Activated T-helper 2 cell treated with anti-CD3 and anti-CD28 coated beads, Interferon-gamma antibody, Interleukin-2, Interleukin-4, amounts not matched to agents 10 μg/mL and 5 μg/mL and 100 μg/mL, durations not matched to agents 14 hours and 24 hours and 36 hours (primary cell): ENCODE measurements at regions not wholly inside any gene's neighbourhood (a gene's known extent, or its start where the extent isn't known, plus 50 kb on each side); places are given as distances from the start of the nearest gene placed in this dataset.

ENCODE experiments used
- DNase-seq: peaks from one replicate; pipeline ENCODE4 v3.0.0; 2021; ENCODE audit warnings: low spot score
- H3K27ac Mint-ChIP-seq: one replicate; pipeline ENCODE4 v1.8.0; 2021; ENCODE audit warnings: mixed read lengths
- H3K27me3 Mint-ChIP-seq: one replicate; pipeline ENCODE4 v1.8.0; 2021; ENCODE audit warnings: low read depth, mixed read lengths
- H3K36me3 Mint-ChIP-seq: one replicate; pipeline ENCODE4 v1.8.0; 2021; ENCODE audit warnings: low read depth, mixed read lengths
- H3K4me1 Mint-ChIP-seq: one replicate; pipeline ENCODE4 v1.8.0; 2021; ENCODE audit warnings: low read depth, mixed read lengths
- H3K4me3 Mint-ChIP-seq: one replicate; pipeline ENCODE4 v1.8.0; 2021; ENCODE audit warnings: low read depth, mild to moderate bottlenecking, moderate library complexity, mixed read lengths
- H3K9me3 Mint-ChIP-seq: one replicate; pipeline ENCODE4 v1.8.0; 2021; ENCODE audit warnings: mixed read lengths
- intact Hi-C: fragments of 100-400 bp; cut with micrococcal nuclease; formaldehyde crosslinking; loops from one replicate; pipeline ENCODE4 v1.15.1; 2023

DNA sequence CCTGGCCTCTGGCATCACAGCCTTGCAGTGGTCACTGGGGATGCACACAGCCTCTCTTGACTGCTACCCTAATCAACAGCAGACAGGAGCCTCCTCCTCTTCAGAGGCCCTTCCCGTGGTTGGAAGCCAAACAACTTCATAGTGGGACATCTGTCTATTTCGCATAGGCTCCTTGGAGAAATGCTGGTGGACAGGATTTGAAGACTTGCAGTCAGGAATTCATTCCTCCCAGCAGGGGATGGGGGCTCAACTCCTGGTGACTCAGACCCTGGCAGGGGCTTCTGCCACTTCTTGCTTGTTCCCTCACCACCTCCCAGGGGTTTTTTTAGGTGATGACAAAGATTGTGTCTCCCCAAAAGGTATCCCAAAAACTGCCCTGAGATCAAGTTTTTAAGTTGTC lies 191.7 kb upstream of the CAMK1G start:
- intact Hi-C loops, result no loop called here
- Mint-ChIP-seq H3K27me3 (peaks cover 5% of the 10 kb centered on the region), H3K27ac (no peak overlapping the region), H3K36me3 (no peaks in the 10 kb centered on the region), H3K9me3 (no peaks in the 10 kb centered on the region), H3K4me1 (no peaks in the 10 kb centered on the region), H3K4me3 (no peak overlapping the region)
- DNase-seq, result no peak

DNA sequence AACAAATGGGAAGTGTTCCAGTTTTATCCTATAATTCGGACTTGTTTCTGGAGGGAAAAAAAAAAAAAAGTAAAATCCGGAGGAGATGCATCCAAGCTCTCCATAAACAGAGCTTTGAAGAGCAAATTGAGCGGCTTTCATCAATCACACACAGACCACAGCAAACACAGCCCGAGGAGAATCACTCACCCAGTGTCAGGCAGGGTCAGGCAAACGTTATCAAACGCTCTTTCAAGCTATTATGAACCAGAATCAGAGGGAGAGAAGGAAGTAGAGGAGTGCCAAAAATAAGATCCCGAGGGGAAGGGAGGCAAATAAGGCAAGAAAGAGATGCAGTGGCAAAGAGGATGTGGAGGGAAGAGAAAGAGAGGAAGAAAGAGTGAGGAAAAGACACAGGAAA lies 188.3 kb upstream of the CAMK1G start:
- peaks cover 7% of the 10 kb centered on the region for H3K27me3 Mint-ChIP-seq
- DNase-seq, result no peak
- no peak overlapping the region for H3K27ac Mint-ChIP-seq

DNA sequence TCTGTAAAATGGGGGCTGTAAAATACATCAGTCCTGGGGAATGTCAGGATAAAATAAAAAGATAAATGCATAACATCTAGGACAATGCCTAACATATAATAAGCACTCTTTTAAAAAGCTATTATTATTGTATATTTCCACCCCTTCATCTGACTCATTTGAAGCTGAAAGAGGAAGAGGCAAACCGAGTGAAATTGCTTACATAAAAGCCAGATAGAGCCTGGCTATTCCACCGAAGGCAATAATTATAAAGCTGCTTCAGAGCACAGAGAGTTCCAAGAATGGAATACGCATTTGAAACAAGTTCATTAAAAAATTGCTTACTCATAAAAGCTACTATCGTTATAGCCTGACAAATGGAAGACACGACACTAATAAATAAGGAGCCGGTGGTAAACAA lies 186.1 kb upstream of the CAMK1G start:
- no peaks in the 10 kb centered on the region for H3K9me3 Mint-ChIP-seq
- H3K36me3 Mint-ChIP-seq, result no peaks in the 10 kb centered on the region
- peaks cover 7% of the 10 kb centered on the region for H3K27me3 Mint-ChIP-seq
- no peaks in the 10 kb centered on the region for H3K4me1 Mint-ChIP-seq
- intact Hi-C loops, result no loop called here
- H3K4me3 Mint-ChIP-seq, result no peak overlapping the region
- H3K27ac Mint-ChIP-seq, result no peak overlapping the region
- no peak for DNase-seq

More for the DNA sequence above, 188.3 kb upstream of the CAMK1G start:
- H3K4me3 Mint-ChIP-seq, result no peak overlapping the region
- H3K9me3 Mint-ChIP-seq, result no peaks in the 10 kb centered on the region
- intact Hi-C loops, result no loop called here
- H3K36me3 Mint-ChIP-seq, result no peaks in the 10 kb centered on the region
- no peaks in the 10 kb centered on the region for H3K4me1 Mint-ChIP-seq

DNA sequence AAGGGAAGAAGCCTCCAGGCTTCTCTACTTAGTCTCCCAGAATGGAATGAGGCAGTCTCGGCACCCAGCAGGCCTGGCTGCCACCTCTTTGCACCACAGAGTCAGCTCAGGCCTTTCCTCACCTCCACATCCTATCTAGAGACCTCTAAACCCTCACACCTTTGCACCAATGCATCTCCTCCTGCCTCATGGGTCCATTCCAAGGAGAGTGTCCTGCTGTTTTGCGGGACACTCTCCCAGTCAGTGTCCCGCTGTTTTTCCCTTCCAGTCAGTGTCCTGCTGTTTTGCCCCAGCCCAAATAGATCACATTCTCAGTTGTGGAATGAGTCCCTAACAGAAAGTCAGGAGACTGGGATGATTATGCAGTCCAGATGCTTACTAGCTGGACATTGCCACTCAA lies 185.6 kb upstream of the CAMK1G start:
- DNase-seq, result no peak
- intact Hi-C loops, result no loop called here
- H3K27ac Mint-ChIP-seq, result no peak overlapping the region

DNA sequence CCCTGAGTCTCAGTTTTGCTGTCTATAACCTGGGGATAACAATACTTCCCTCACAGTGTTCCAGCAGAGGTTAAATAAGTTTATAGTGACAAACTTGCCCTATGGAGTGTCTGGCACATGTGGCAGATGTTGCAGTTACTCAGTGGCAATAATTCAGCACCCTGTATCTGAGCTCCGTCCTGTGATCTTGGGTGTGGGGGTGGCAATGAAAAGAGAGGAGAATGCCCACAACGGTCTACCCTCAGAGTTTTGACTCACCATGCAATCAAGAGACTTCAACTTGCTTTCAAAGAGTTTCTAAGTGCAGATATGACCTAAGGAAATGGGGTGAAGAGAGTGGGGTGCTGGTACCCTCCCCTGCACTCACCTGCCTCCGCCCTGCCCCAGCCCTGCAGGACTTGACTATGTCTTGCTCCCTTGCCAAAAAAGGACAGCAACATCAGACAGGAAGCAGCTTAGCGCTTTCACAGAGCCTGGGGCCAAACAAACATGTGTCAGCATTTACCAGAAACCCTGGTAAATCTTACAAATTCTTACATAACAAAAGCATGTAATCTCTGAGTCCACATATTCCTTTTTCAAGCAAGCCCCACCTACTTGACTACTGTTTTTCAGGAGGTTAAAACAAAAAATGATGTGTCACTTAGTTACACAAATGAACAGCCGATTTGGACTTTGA lies 185.1 kb upstream of the CAMK1G start:
- Mint-ChIP-seq H3K36me3 (no peaks in the 10 kb centered on the region), H3K4me1 (no peaks in the 10 kb centered on the region), H3K9me3 (no peaks in the 10 kb centered on the region), H3K4me3 (no peak overlapping the region), H3K27me3 (peaks cover 7% of the 10 kb centered on the region), H3K27ac (no peak overlapping the region)
- DNase-seq, result no peak
- intact Hi-C loops, result no loop called here

More for the DNA sequence above, 185.6 kb upstream of the CAMK1G start:
- no peaks in the 10 kb centered on the region for H3K9me3 Mint-ChIP-seq
- H3K36me3 Mint-ChIP-seq, result no peaks in the 10 kb centered on the region
- H3K4me3 Mint-ChIP-seq, result no peak overlapping the region
- H3K27me3 Mint-ChIP-seq, result peaks cover 7% of the 10 kb centered on the region
- no peaks in the 10 kb centered on the region for H3K4me1 Mint-ChIP-seq

- Mint-ChIP-seq H3K27me3 (peaks cover 7% of the 10 kb centered on the region), H3K4me3 (no peak overlapping the region), H3K9me3 (no peaks in the 10 kb centered on the region), H3K27ac (no peak overlapping the region), H3K4me1 (no peaks in the 10 kb centered on the region), H3K36me3 (no peaks in the 10 kb centered on the region)
- DNase-seq, result no peak
- intact Hi-C loops, result no loop called here
Observed at GRCh38 chr1:209399800-209400199, 183.7 kb upstream of the CAMK1G start.

- intact Hi-C loops, result no loop called here
- Mint-ChIP-seq H3K4me3 (no peak overlapping the region), H3K36me3 (no peaks in the 10 kb centered on the region), H3K27ac (no peak overlapping the region), H3K27me3 (peaks cover 2% of the 10 kb centered on the region), H3K4me1 (no peaks in the 10 kb centered on the region), H3K9me3 (no peaks in the 10 kb centered on the region)
- DNase-seq, result no peak
Observed at GRCh38 chr1:209400351-209401220, 182.9 kb upstream of the CAMK1G start.

- intact Hi-C loops, result no loop called here
- Mint-ChIP-seq H3K27me3 (peaks cover 4% of the 10 kb centered on the region), H3K9me3 (no peaks in the 10 kb centered on the region), H3K4me3 (no peak overlapping the region), H3K36me3 (no peaks in the 10 kb centered on the region), H3K4me1 (no peaks in the 10 kb centered on the region), H3K27ac (no peak overlapping the region)
- DNase-seq, result no peak
Observed at GRCh38 chr1:209402697-209403096, 180.8 kb upstream of the CAMK1G start.

- no peaks in the 10 kb centered on the region for H3K36me3 Mint-ChIP-seq
- intact Hi-C loops, result no loop called here
- no peaks in the 10 kb centered on the region for H3K9me3 Mint-ChIP-seq
- H3K4me3 Mint-ChIP-seq, result no peak overlapping the region
- no peak for DNase-seq
- H3K27ac Mint-ChIP-seq, result no peak overlapping the region
- no peaks in the 10 kb centered on the region for H3K4me1 Mint-ChIP-seq
- H3K27me3 Mint-ChIP-seq, result peaks cover 6% of the 10 kb centered on the region
Observed at GRCh38 chr1:209403921-209404320, 179.6 kb upstream of the CAMK1G start.

DNA sequence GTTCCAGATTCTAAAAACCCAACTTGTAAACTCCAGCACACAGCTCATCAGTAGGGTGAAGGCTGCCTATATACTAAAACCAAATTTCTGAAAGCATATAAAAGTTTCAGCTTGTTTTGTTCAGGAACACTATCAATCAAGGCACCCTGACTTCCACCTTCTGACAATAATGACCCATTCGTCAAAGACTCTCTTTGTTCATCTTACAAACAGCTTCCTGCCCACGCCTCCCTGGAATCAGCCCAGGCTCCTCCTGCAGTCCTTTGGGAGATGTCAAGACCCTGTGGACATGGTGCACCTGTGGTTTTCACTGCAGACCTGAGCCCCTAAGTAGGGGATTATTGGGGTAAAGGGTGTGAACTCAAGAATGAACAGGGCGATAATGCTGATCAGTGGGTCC lies 178.9 kb upstream of the CAMK1G start:
- no peaks in the 10 kb centered on the region for H3K9me3 Mint-ChIP-seq
- no peak for DNase-seq
- no peak overlapping the region for H3K27ac Mint-ChIP-seq
- intact Hi-C loops, result no loop called here
- no peaks in the 10 kb centered on the region for H3K4me1 Mint-ChIP-seq
- H3K36me3 Mint-ChIP-seq, result no peaks in the 10 kb centered on the region
- H3K4me3 Mint-ChIP-seq, result no peak overlapping the region
- H3K27me3 Mint-ChIP-seq, result peaks cover 6% of the 10 kb centered on the region

- intact Hi-C loops, result no loop called here
- H3K27me3 Mint-ChIP-seq, result peaks cover 5% of the 10 kb centered on the region
- H3K27ac Mint-ChIP-seq, result no peak overlapping the region
- no peak for DNase-seq
- H3K4me3 Mint-ChIP-seq, result no peak overlapping the region
- H3K9me3 Mint-ChIP-seq, result no peaks in the 10 kb centered on the region
- no peaks in the 10 kb centered on the region for H3K36me3 Mint-ChIP-seq
- no peaks in the 10 kb centered on the region for H3K4me1 Mint-ChIP-seq
Observed at GRCh38 chr1:209405183-209405814, 178.2 kb upstream of the CAMK1G start.

- H3K4me3 Mint-ChIP-seq, result no peak overlapping the region
- H3K9me3 Mint-ChIP-seq, result no peaks in the 10 kb centered on the region
- H3K4me1 Mint-ChIP-seq, result no peaks in the 10 kb centered on the region
- H3K36me3 Mint-ChIP-seq, result no peaks in the 10 kb centered on the region
- intact Hi-C loops, result no loop called here
- no peak for DNase-seq
- H3K27ac Mint-ChIP-seq, result no peak overlapping the region
- H3K27me3 Mint-ChIP-seq, result peaks cover 8% of the 10 kb centered on the region
Observed at GRCh38 chr1:209406168-209406567, 177.3 kb upstream of the CAMK1G start.

DNA sequence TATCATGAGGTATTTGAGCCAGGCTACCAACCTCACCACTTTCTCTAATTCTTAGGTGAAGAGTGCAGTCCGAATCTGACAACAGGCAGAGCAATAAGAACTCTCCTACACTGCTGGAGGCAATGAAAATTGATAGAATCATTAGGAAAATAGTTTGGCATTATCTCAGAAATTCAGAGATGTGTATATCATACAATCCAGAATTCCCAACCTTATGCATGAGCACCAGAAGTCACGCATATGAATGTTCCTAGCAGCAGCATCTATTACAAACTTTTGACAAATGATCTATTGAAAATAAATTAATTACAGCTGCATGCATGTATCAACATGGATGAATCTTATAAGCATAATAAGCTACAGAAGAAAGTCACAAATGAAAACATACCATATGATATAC lies 176.9 kb upstream of the CAMK1G start:
- peaks cover 11% of the 10 kb centered on the region for H3K27me3 Mint-ChIP-seq
- no peak for DNase-seq

More for the DNA sequence above, 176.9 kb upstream of the CAMK1G start:
- H3K36me3 Mint-ChIP-seq, result no peaks in the 10 kb centered on the region
- no peaks in the 10 kb centered on the region for H3K9me3 Mint-ChIP-seq
- H3K4me1 Mint-ChIP-seq, result no peaks in the 10 kb centered on the region
- H3K27ac Mint-ChIP-seq, result no peak overlapping the region
- intact Hi-C loops, result no loop called here
- no peak overlapping the region for H3K4me3 Mint-ChIP-seq
